Activated CD4-positive, alpha-beta T cell treated with anti-CD3 and anti-CD28 coated beads, Interleukin-2, amount 10 ng/mL, durations not matched to agents 7 days and 5 days (primary cell): ENCODE measurements at regions not wholly inside any gene's neighbourhood (a gene's known extent, or its start where the extent isn't known, plus 50 kb on each side); places are given as distances from the start of the nearest gene placed in this dataset.

ENCODE experiments used
- CTCF ChIA-PET: fragments of 350-600 bp; sonication (Branson Sonifier 250); formaldehyde crosslinking; loops from one replicate; lab custom pipeline; 2021; ENCODE audit warnings: antibody characterized with exemption; lab: Charles Lee
- POLR2A ChIA-PET: fragments of 350-600 bp; sonication (Branson Sonifier 250); formaldehyde crosslinking; loops from one replicate; lab custom pipeline; 2021; ENCODE audit warnings: antibody characterized with exemption; lab: Charles Lee
- DNase-seq: peaks from one replicate; pipeline ENCODE4 v3.0.0-alpha.2; 2020
- H3K27ac Mint-ChIP-seq: one replicate; pipeline ENCODE4 v1.8.0; 2021; ENCODE audit warnings: mild to moderate bottlenecking, moderate library complexity, mixed read lengths
- H3K27me3 Mint-ChIP-seq: one replicate; pipeline ENCODE4 v1.8.0; 2021; ENCODE audit warnings: mixed read lengths
- H3K36me3 Mint-ChIP-seq: one replicate; pipeline ENCODE4 v1.8.0; 2021; ENCODE audit warnings: low read depth, mixed read lengths
- H3K4me1 Mint-ChIP-seq: one replicate; pipeline ENCODE4 v1.8.0; 2021; ENCODE audit warnings: mixed read lengths
- H3K4me3 Mint-ChIP-seq: one replicate; pipeline ENCODE4 v1.8.0; 2021; ENCODE audit warnings: mild to moderate bottlenecking, moderate library complexity, mixed read lengths
- H3K9me3 Mint-ChIP-seq: one replicate; pipeline ENCODE4 v1.8.0; 2021; ENCODE audit warnings: mixed read lengths

- ChIA-PET CTCF (interaction anchor here (0.7 kb wide), 1 partner anchor 9 kb away, joined by 3 read pairs; no protein-coding TSS in a partner anchor), POLR2A (no interaction called here)
- H3K4me1 Mint-ChIP-seq, result no peaks in the 10 kb centered on the region
- no peaks in the 10 kb centered on the region for H3K27me3 Mint-ChIP-seq
- H3K27ac Mint-ChIP-seq, result no peak overlapping the region
- no peaks in the 10 kb centered on the region for H3K36me3 Mint-ChIP-seq
- DNase-seq, result no peak
- H3K4me3 Mint-ChIP-seq, result no peak overlapping the region
- no peaks in the 10 kb centered on the region for H3K9me3 Mint-ChIP-seq
Measured at GRCh38 chr18:41765460-41765859, 189.6 kb upstream of the PIK3C3 start.

GRCh38 chr18:41763361-41763760 is 191.7 kb upstream of the PIK3C3 start:
- POLR2A ChIA-PET, result no interaction called here
- CTCF ChIA-PET, result no interaction called here
- H3K9me3 Mint-ChIP-seq, result no peaks in the 10 kb centered on the region
- DNase-seq, result no peak
- no peak overlapping the region for H3K27ac Mint-ChIP-seq
- no peaks in the 10 kb centered on the region for H3K36me3 Mint-ChIP-seq
- H3K4me3 Mint-ChIP-seq, result no peak overlapping the region
- H3K27me3 Mint-ChIP-seq, result no peaks in the 10 kb centered on the region
- H3K4me1 Mint-ChIP-seq, result no peaks in the 10 kb centered on the region

- ChIA-PET POLR2A (no interaction called here), CTCF (no interaction called here)
- Mint-ChIP-seq H3K27me3 (no peaks in the 10 kb centered on the region), H3K9me3 (no peaks in the 10 kb centered on the region), H3K27ac (no peak overlapping the region), H3K4me3 (no peak overlapping the region), H3K4me1 (no peaks in the 10 kb centered on the region), H3K36me3 (no peaks in the 10 kb centered on the region)
- DNase-seq, result no peak
Measured at GRCh38 chr18:41761333-41762018, 193.6 kb upstream of the PIK3C3 start.

GRCh38 chr18:41758534-41758933 is 196.5 kb upstream of the PIK3C3 start:
- Mint-ChIP-seq H3K27ac (no peak overlapping the region), H3K36me3 (no peaks in the 10 kb centered on the region), H3K27me3 (no peaks in the 10 kb centered on the region), H3K4me1 (no peaks in the 10 kb centered on the region), H3K4me3 (no peak overlapping the region), H3K9me3 (no peaks in the 10 kb centered on the region)
- POLR2A ChIA-PET, result no interaction called here
- no peak for DNase-seq
- CTCF ChIA-PET, result no interaction called here

DNA sequence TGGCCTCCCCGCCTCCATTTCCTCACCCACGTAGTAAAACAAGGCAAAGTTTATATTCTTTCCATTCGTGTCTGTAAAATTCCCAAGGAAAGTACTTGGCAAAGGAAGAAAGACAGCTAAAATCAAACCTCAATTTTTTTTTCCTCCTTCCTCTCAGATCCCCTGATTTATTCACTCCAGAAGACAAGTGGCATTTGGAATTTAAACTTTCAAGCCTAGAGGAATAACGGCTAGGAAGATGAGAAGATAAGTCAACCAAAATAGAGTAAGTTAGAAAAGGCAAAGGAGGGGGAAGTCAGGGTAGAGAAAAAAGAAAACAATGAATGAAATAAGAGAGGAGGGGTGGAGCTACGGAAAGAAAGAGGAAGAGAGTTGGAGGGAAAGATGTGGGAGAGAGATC is 198.9 kb upstream of the PIK3C3 start:
- H3K4me1 Mint-ChIP-seq, result no peaks in the 10 kb centered on the region
- H3K4me3 Mint-ChIP-seq, result no peak overlapping the region
- H3K9me3 Mint-ChIP-seq, result no peaks in the 10 kb centered on the region
- no peak overlapping the region for H3K27ac Mint-ChIP-seq
- no peaks in the 10 kb centered on the region for H3K36me3 Mint-ChIP-seq
- ChIA-PET CTCF (no interaction called here), POLR2A (no interaction called here)
- no peaks in the 10 kb centered on the region for H3K27me3 Mint-ChIP-seq
- no peak for DNase-seq

DNA sequence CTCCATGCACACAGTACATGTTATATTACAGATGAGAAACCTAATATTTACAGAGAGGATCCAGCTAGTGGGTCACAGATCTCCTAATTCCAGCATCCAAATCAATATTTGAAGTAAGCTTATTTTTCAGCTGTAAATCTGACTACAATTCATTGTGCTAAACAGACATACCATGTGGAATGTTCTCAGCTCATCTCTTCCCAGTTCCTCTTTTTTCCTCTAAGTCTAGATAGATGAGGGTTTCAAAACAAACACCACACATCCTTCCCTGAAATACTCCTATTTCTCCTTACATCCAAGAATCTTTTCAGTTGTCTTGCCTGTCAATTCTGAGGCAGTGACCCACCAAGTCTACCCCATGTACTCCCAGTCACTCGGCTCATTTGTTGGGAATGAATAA is 200.7 kb upstream of the PIK3C3 start:
- DNase-seq, result no peak
- POLR2A ChIA-PET, result no interaction called here
- CTCF ChIA-PET, result no interaction called here
- H3K9me3 Mint-ChIP-seq, result no peaks in the 10 kb centered on the region
- H3K4me1 Mint-ChIP-seq, result no peaks in the 10 kb centered on the region
- no peaks in the 10 kb centered on the region for H3K36me3 Mint-ChIP-seq
- H3K4me3 Mint-ChIP-seq, result no peak overlapping the region
- no peaks in the 10 kb centered on the region for H3K27me3 Mint-ChIP-seq
- no peak overlapping the region for H3K27ac Mint-ChIP-seq

DNA sequence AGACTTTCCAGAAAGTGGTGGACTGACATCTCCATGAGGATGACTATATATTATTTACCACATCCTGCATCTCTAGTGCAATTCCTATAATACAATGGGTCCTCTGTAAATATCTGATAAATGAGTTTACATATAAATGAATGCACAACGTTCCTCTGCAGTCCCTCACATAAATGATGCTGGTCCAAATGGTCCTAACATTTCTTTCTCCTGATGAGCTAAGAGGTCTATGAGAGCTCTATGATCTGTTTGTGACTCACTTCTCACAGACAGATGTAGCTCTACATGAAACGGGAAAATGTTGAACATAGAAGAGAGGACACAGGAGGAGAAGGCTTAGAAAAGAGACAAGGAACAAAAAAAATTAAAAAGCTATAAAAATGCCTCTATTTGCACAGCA is 201.2 kb upstream of the PIK3C3 start:
- H3K4me1 Mint-ChIP-seq, result no peaks in the 10 kb centered on the region
- H3K36me3 Mint-ChIP-seq, result no peaks in the 10 kb centered on the region
- H3K9me3 Mint-ChIP-seq, result no peaks in the 10 kb centered on the region
- CTCF ChIA-PET, result no interaction called here
- H3K27me3 Mint-ChIP-seq, result no peaks in the 10 kb centered on the region
- POLR2A ChIA-PET, result no interaction called here
- H3K27ac Mint-ChIP-seq, result no peak overlapping the region
- H3K4me3 Mint-ChIP-seq, result no peak overlapping the region
- no peak for DNase-seq

GRCh38 chr18:41752826-41753225 is 202.2 kb upstream of the PIK3C3 start:
- Mint-ChIP-seq H3K27me3 (no peaks in the 10 kb centered on the region), H3K36me3 (no peaks in the 10 kb centered on the region), H3K4me3 (no peak overlapping the region), H3K27ac (no peak overlapping the region), H3K4me1 (no peaks in the 10 kb centered on the region), H3K9me3 (no peaks in the 10 kb centered on the region)
- DNase-seq, result no peak
- CTCF ChIA-PET, result no interaction called here
- POLR2A ChIA-PET, result no interaction called here

GRCh38 chr18:41751652-41752051 is 203.4 kb upstream of the PIK3C3 start:
- no peaks in the 10 kb centered on the region for H3K4me1 Mint-ChIP-seq
- no peaks in the 10 kb centered on the region for H3K27me3 Mint-ChIP-seq

DNA sequence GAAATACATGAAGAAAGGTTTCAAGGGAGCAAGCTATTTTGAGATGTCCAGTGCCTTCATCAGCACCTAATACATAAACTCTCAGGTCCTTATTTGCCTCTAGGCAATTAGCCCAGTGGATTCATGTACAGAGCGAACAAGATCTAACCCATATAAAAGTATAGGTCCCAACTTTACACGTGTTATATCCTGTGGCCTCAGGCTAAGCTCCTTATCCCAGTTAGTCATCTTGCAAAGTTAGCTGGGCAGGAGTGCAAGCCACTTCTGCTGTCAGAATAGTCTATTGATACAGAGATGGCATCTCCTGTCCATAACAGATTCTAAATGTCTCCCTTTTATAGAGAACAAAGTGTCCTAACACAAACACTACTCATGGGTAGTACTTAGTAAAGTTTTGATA is 203.9 kb upstream of the PIK3C3 start:
- no peak for DNase-seq
- CTCF ChIA-PET, result no interaction called here
- Mint-ChIP-seq H3K9me3 (no peaks in the 10 kb centered on the region), H3K36me3 (no peaks in the 10 kb centered on the region), H3K4me1 (no peaks in the 10 kb centered on the region), H3K27ac (no peak overlapping the region), H3K27me3 (no peaks in the 10 kb centered on the region), H3K4me3 (no peak overlapping the region)
- POLR2A ChIA-PET, result no interaction called here

More at GRCh38 chr18:41751652-41752051, 203.4 kb upstream of the PIK3C3 start:
- DNase-seq, result no peak
- ChIA-PET POLR2A (no interaction called here), CTCF (no interaction called here)
- H3K27ac Mint-ChIP-seq, result no peak overlapping the region
- H3K36me3 Mint-ChIP-seq, result no peaks in the 10 kb centered on the region
- no peaks in the 10 kb centered on the region for H3K9me3 Mint-ChIP-seq
- H3K4me3 Mint-ChIP-seq, result no peak overlapping the region

DNA sequence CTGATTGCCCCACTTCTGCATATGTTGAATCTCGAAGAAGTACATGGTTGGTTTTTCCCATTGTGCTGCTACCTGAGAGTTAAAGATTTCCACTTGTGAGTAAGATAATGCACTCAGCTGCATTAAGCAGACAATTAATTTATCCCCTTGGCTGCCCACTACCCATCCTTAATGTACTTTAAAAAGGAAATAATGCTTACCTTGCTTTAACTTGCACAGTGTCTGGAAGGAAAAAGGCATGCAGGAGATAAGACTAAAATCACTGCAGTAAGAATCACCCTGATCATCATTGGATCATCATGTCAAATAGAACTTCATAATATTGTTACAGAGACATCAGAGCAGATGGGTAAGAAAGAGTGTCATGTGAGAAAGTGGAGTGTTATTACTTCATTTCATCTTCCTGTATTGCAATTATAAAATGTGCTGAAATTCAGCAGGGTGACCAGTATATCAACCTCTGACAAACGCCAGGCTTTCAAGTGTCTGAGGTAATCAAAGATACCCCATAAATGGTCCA is 207.3 kb upstream of the PIK3C3 start:
- ChIA-PET CTCF (no interaction called here), POLR2A (no interaction called here)
- Mint-ChIP-seq H3K4me3 (no peak overlapping the region), H3K27me3 (no peaks in the 10 kb centered on the region), H3K9me3 (no peaks in the 10 kb centered on the region), H3K27ac (no peak overlapping the region), H3K36me3 (no peaks in the 10 kb centered on the region), H3K4me1 (no peaks in the 10 kb centered on the region)
- DNase-seq, result no peak

GRCh38 chr18:41745166-41746049 is 209.6 kb upstream of the PIK3C3 start:
- H3K36me3 Mint-ChIP-seq, result no peaks in the 10 kb centered on the region
- no peak overlapping the region for H3K27ac Mint-ChIP-seq
- CTCF ChIA-PET, result no interaction called here
- POLR2A ChIA-PET, result no interaction called here
- DNase-seq, result peak; percentile 7
- H3K4me3 Mint-ChIP-seq, result no peak overlapping the region
- no peaks in the 10 kb centered on the region for H3K9me3 Mint-ChIP-seq
- H3K27me3 Mint-ChIP-seq, result no peaks in the 10 kb centered on the region
- H3K4me1 Mint-ChIP-seq, result no peaks in the 10 kb centered on the region

GRCh38 chr18:41744421-41745030 is 210.5 kb upstream of the PIK3C3 start:
- H3K36me3 Mint-ChIP-seq, result no peaks in the 10 kb centered on the region
- no peak for DNase-seq
- H3K27me3 Mint-ChIP-seq, result no peaks in the 10 kb centered on the region
- no peaks in the 10 kb centered on the region for H3K9me3 Mint-ChIP-seq
- no peak overlapping the region for H3K27ac Mint-ChIP-seq
- CTCF ChIA-PET, result no interaction called here
- H3K4me3 Mint-ChIP-seq, result no peak overlapping the region
- POLR2A ChIA-PET, result no interaction called here
- H3K4me1 Mint-ChIP-seq, result no peaks in the 10 kb centered on the region
